ENCODE measurements at regions not wholly inside any gene's neighbourhood (a gene's known extent, or its start where the extent isn't known, plus 50 kb on each side); places are given as distances from the start of the nearest gene placed in this dataset.

DNA sequence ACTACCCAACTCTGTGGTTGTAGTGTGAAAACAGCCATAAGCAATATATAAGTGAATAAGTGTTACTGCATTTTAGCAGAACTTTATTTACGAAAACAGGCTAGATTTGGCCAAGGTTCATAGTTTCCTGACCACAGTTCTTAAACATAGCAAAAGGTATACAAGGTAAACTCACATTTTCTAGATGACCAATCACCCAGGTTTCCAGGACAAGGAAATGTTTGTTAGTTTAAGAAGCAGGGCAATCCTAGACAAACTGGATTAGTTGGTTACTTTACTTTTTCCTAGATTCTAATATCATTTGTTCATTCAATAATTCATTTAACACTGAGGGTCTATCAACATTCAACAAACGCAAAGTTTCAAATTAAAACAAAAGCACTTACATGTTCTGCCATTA is 201.7 kb downstream of the SPRY2 start:
- no peak overlapping the region for H2AFZ ChIP-seq (ENCODE audit: low read depth, low read length, poor library complexity, severe bottlenecking)
- no peak overlapping the region for H3K27ac ChIP-seq (ENCODE audit: low read depth, low read length)
- BruUV-seq (replicated peaks) = no TSS peak
- ChIA-PET RAD21 (ENCODE audit: low non-redundant PET in 1 of 2, low total read pairs in 2 of 2, uncharacterized antibody in 2 of 2, unreplicated experiment in 2 of 2) (no interaction called here), CTCF (no interaction called here), POLR2A (no interaction called here)
- no peak for TF ChIP-seq RAD21 (IDR thresholded peaks at IDR 0.05; ENCODE audit: low read depth)
- TF ChIP-seq EZH2phosphoT487 (IDR thresholded peaks at IDR 0.05; ENCODE audit: borderline replicate concordance) = no peak
- TF ChIP-seq EZH2 (IDR thresholded peaks at IDR 0.05) = no peak
- no peak for TF ChIP-seq SRF (IDR thresholded peaks at IDR 0.05; ENCODE audit: low read depth)
- no peak for TF ChIP-seq CBX3 (IDR thresholded peaks at IDR 0.05; ENCODE audit: low read depth)
- TF ChIP-seq, protein P1, sequence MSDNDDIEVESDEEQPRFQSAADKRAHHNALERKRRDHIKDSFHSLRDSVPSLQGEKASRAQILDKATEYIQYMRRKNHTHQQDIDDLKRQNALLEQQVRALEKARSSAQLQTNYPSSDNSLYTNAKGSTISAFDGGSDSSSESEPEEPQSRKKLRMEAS (IDR thresholded peaks at IDR 0.05) = no peak
- no peak for TF ChIP-seq TCF7L2 (IDR thresholded peaks at IDR 0.05; ENCODE audit: borderline replicate concordance, extremely low read depth, insufficient read depth, insufficient read length)
- intact Hi-C loops (cut with micrococcal nuclease) = no loop called here
- H4K20me1 ChIP-seq (ENCODE audit: insufficient read depth) = no peaks in the 10 kb centered on the region
- no peaks in the 10 kb centered on the region for H3K27me3 ChIP-seq (ENCODE audit: insufficient read depth, low read length)
- no peaks in the 10 kb centered on the region for H3K4me1 ChIP-seq (ENCODE audit: control insufficient read depth in 1 of 2, insufficient read depth in 2 of 2, low read length in 2 of 2)
- H3K79me2 ChIP-seq (ENCODE audit: insufficient read depth, low read length) = no peaks in the 10 kb centered on the region
- no peaks in the 10 kb centered on the region for H3K36me3 ChIP-seq (ENCODE audit: control insufficient read depth in 1 of 2, insufficient read depth in 2 of 2, low read length in 2 of 2)
- no peaks in the 10 kb centered on the region for H3K9me2 ChIP-seq (ENCODE audit: insufficient read depth)
- H3K9me3 ChIP-seq (ENCODE audit: control insufficient read depth in 1 of 2, insufficient read depth in 1 of 2, low read depth in 1 of 2, low read length in 2 of 2) = no peaks in the 10 kb centered on the region
- no peak overlapping the region for H3K4me2 ChIP-seq (ENCODE audit: low read length)
- no peak overlapping the region for H3K9ac ChIP-seq (ENCODE audit: low read length)
- ATAC-seq = no peak
- no peak overlapping the region for H3K4me3 ChIP-seq (replicated peaks in 1 of 2; ENCODE audit: low read depth in 1 of 2, low read length in 2 of 2)
- DNase-seq (ENCODE audit: low read depth, low spot score) = no peak

DNA sequence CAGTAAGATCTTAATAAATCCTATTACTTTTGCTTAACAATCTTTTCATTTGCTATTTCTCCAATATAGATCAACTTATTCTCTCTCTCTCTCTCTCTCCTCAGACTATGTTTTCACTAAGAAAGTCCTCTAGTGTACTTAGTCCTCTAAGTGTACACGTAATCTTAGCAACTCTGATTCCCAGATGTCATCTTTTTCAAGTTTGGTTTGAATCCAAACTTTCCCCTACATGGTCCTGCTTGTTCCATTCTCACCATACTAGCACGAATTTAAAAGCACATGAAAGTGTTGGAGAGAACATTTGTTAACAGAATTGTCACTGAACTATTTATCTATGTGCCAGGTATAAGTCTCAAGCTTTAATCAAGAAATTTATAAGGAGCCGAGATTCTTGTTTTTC is 202.9 kb downstream of the SPRY2 start:
- Histone ChIP-seq H3K79me2 (ENCODE audit: insufficient read depth, low read length) (no peaks in the 10 kb centered on the region), H3K9ac (ENCODE audit: low read length) (no peak overlapping the region), H3K36me3 (ENCODE audit: control insufficient read depth in 1 of 2, insufficient read depth in 2 of 2, low read length in 2 of 2) (no peaks in the 10 kb centered on the region), H3K9me2 (ENCODE audit: insufficient read depth) (no peaks in the 10 kb centered on the region), H3K4me2 (ENCODE audit: low read length) (no peak overlapping the region), H3K4me3 (replicated peaks in 1 of 2; ENCODE audit: low read depth in 1 of 2, low read length in 2 of 2) (no peak overlapping the region), H3K27me3 (ENCODE audit: insufficient read depth, low read length) (no peaks in the 10 kb centered on the region), H3K4me1 (ENCODE audit: control insufficient read depth in 1 of 2, insufficient read depth in 2 of 2, low read length in 2 of 2) (peaks cover 0 to 3% of the 10 kb centered on the region in 2 experiments; a peak in 2 of 4 replicates), H3K27ac (ENCODE audit: low read depth, low read length) (no peak overlapping the region), H2AFZ (ENCODE audit: low read depth, low read length, poor library complexity, severe bottlenecking) (no peak overlapping the region), H4K20me1 (ENCODE audit: insufficient read depth) (no peaks in the 10 kb centered on the region), H3K9me3 (ENCODE audit: control insufficient read depth in 1 of 2, insufficient read depth in 1 of 2, low read depth in 1 of 2, low read length in 2 of 2) (no peaks in the 10 kb centered on the region)
- TF ChIP-seq POLR2AphosphoS5 (IDR thresholded peaks at IDR 0.05; ENCODE audit: low read depth, low read length) = no peak
- TF ChIP-seq SRF (IDR thresholded peaks at IDR 0.05; ENCODE audit: low read depth) = no peak
- TF ChIP-seq CEBPB (IDR thresholded peaks at IDR 0.05; ENCODE audit: low read depth) = no peak
- TF ChIP-seq JUND (IDR thresholded peaks at IDR 0.05) = no peak
- TF ChIP-seq, protein P2, sequence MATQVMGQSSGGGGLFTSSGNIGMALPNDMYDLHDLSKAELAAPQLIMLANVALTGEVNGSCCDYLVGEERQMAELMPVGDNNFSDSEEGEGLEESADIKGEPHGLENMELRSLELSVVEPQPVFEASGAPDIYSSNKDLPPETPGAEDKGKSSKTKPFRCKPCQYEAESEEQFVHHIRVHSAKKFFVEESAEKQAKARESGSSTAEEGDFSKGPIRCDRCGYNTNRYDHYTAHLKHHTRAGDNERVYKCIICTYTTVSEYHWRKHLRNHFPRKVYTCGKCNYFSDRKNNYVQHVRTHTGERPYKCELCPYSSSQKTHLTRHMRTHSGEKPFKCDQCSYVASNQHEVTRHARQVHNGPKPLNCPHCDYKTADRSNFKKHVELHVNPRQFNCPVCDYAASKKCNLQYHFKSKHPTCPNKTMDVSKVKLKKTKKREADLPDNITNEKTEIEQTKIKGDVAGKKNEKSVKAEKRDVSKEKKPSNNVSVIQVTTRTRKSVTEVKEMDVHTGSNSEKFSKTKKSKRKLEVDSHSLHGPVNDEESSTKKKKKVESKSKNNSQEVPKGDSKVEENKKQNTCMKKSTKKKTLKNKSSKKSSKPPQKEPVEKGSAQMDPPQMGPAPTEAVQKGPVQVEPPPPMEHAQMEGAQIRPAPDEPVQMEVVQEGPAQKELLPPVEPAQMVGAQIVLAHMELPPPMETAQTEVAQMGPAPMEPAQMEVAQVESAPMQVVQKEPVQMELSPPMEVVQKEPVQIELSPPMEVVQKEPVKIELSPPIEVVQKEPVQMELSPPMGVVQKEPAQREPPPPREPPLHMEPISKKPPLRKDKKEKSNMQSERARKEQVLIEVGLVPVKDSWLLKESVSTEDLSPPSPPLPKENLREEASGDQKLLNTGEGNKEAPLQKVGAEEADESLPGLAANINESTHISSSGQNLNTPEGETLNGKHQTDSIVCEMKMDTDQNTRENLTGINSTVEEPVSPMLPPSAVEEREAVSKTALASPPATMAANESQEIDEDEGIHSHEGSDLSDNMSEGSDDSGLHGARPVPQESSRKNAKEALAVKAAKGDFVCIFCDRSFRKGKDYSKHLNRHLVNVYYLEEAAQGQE (IDR thresholded peaks at IDR 0.05; ENCODE audit: low read depth) = no peak
- TF ChIP-seq, protein P3, sequence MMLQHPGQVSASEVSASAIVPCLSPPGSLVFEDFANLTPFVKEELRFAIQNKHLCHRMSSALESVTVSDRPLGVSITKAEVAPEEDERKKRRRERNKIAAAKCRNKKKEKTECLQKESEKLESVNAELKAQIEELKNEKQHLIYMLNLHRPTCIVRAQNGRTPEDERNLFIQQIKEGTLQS (IDR thresholded peaks at IDR 0.05) = no peak
- TF ChIP-seq ZNF274 (IDR thresholded peaks at IDR 0.05; ENCODE audit: low read depth, low read length) = no peak
- TF ChIP-seq, protein P1 (IDR thresholded peaks at IDR 0.05) = no peak
- TF ChIP-seq, protein P4, sequence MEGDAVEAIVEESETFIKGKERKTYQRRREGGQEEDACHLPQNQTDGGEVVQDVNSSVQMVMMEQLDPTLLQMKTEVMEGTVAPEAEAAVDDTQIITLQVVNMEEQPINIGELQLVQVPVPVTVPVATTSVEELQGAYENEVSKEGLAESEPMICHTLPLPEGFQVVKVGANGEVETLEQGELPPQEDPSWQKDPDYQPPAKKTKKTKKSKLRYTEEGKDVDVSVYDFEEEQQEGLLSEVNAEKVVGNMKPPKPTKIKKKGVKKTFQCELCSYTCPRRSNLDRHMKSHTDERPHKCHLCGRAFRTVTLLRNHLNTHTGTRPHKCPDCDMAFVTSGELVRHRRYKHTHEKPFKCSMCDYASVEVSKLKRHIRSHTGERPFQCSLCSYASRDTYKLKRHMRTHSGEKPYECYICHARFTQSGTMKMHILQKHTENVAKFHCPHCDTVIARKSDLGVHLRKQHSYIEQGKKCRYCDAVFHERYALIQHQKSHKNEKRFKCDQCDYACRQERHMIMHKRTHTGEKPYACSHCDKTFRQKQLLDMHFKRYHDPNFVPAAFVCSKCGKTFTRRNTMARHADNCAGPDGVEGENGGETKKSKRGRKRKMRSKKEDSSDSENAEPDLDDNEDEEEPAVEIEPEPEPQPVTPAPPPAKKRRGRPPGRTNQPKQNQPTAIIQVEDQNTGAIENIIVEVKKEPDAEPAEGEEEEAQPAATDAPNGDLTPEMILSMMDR (IDR thresholded peaks at IDR 0.05 in 2 of 3, conservative IDR thresholded peaks at IDR 0.05 in 1 of 3; ENCODE audit: borderline replicate concordance in 1 of 3, insufficient read depth in 1 of 3, low read depth in 2 of 3, low read length in 2 of 3) = no peak
- TF ChIP-seq POLR2A (IDR thresholded peaks at IDR 0.05; ENCODE audit: borderline replicate concordance, extremely low read depth, insufficient read depth, insufficient read length) = no peak
- no peak for TF ChIP-seq EGR1 (IDR thresholded peaks at IDR 0.05; ENCODE audit: low read depth)
- no peak for TF ChIP-seq CBX3 (IDR thresholded peaks at IDR 0.05; ENCODE audit: low read depth)
- TF ChIP-seq ZFX (IDR thresholded peaks at IDR 0.05) = no peak
- ChIA-PET CTCF (no interaction called here), RAD21 (ENCODE audit: low non-redundant PET in 1 of 2, low total read pairs in 2 of 2, uncharacterized antibody in 2 of 2, unreplicated experiment in 2 of 2) (no interaction called here), POLR2A (no interaction called here)
- BruUV-seq (replicated peaks) = no TSS peak
- intact Hi-C loops (cut with micrococcal nuclease) = no loop called here
- ATAC-seq (no peak), DNase-seq (ENCODE audit: low read depth, low spot score) (no peak)
